ENCODE measurements at regions not wholly inside any gene's neighbourhood (a gene's known extent, or its start where the extent isn't known, plus 50 kb on each side); places are given as distances from the start of the nearest gene placed in this dataset.

DNA sequence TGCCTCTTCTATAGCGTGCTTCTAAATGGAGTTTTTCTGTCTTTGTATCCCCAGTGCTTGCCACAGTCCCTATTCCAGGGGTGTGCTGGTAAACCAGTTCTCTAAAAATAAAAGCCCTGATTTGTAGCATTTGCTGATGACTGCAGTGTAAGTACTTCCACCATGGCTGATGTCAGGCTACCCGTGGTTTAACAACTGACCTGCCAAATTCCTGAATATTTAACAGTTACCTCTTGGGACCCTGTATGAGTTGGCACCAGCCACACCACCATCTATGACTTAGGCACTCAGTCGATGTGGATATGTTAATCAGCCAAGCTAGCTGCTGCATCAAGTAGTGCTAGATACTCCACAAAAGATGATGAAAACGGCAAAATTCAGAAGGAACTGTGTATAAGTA lies 94.0 kb upstream of the MTNR1B start:
- H3K4me3 ChIP-seq (ENCODE audit: low read depth, low read length), result no peak overlapping the region
- H3K27me3 ChIP-seq, result no peaks in the 10 kb centered on the region
- H3K9me3 ChIP-seq, result no peaks in the 10 kb centered on the region
- TF ChIP-seq CTCF (IDR thresholded peaks at IDR 0.05; ENCODE audit: low read depth, low read length), result no peak
- no peaks in the 10 kb centered on the region for H3K4me1 ChIP-seq
- no peak for DNase-seq
- H3K36me3 ChIP-seq, result no peaks in the 10 kb centered on the region

DNA sequence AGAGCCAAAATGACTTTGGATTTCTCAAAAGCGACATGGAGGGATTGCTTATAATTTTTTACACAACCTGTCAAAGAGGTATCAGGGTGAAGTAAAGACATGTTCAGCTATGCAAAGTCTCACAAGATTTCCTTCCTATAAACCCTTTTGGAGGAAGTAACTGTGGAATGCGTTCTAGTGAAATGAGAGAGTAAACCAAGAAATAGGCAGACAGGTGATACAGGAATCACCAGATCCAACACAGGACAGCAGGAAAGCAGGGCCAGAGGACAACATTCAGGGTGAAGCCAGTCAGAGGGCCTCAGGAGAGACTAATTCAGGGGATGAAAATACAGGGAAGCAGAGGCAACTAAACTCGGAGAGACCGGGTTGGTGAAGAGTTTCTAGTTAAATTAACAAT lies 90.4 kb upstream of the MTNR1B start:
- Histone ChIP-seq H3K4me1 (no peaks in the 10 kb centered on the region; the same call in 1 of the 2 replicates), H3K36me3 (no peaks in the 10 kb centered on the region), H3K4me3 (ENCODE audit: low read depth, low read length) (no peak overlapping the region), H3K9me3 (no peaks in the 10 kb centered on the region), H3K27me3 (no peaks in the 10 kb centered on the region)
- DNase-seq, result no peak
- no peak for TF ChIP-seq CTCF (IDR thresholded peaks at IDR 0.05; ENCODE audit: low read depth, low read length)

DNA sequence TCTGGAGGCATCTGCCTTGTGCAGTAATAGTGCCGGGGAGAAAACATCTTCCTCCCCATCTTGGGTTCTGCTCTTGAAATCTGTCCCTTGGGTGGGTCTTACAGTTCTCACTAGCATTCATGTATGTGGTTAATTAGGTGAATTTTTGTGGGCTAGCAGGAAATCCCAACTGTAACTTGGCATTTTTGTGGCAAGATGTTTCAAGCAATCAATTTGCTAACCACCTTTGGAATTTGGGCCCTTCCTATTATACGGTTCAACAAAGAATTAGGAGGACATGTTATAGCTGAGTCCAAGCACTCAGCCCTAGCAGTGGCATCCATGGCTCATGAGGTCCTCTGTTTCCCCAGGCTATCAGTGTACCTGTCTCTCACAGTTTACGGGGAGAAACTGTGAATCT lies 89.1 kb upstream of the MTNR1B start:
- TF ChIP-seq CTCF (IDR thresholded peaks at IDR 0.05; ENCODE audit: low read depth, low read length), result no peak
- Histone ChIP-seq H3K4me3 (ENCODE audit: low read depth, low read length) (no peak overlapping the region), H3K9me3 (no peaks in the 10 kb centered on the region), H3K27me3 (no peaks in the 10 kb centered on the region), H3K4me1 (no peaks in the 10 kb centered on the region; the same call in 1 of the 2 replicates), H3K36me3 (no peaks in the 10 kb centered on the region)
- DNase-seq, result no peak

DNA sequence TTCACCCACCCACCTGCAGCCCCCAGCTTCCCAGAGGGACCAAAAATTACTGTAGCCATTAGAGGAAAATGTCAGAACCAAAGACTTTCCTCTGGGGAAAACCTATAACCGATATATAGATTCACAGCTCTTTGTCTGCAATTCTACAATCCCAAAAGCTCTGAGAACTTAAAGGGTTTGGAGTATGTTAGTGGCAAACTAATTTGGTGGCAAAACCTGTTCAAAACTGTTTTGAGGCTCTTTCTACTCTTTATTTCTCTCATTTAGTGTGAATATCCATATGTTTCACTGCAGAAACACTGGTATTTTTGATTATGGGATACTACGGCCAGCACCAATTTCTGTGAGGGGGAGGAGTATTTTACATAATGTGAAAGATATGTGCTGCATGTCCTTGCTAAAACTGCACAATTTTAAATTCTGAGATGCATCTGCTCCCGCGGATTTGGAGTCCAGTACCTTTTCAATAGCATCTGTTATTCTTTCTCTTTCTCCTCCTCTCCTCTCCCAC lies 87.5 kb upstream of the MTNR1B start:
- Histone ChIP-seq H3K27me3 (no peaks in the 10 kb centered on the region), H3K4me3 (ENCODE audit: low read depth, low read length) (no peak overlapping the region), H3K9me3 (no peaks in the 10 kb centered on the region), H3K36me3 (no peaks in the 10 kb centered on the region), H3K4me1 (no peaks in the 10 kb centered on the region; the same call in 1 of the 2 replicates)
- TF ChIP-seq CTCF (IDR thresholded peaks at IDR 0.05; ENCODE audit: low read depth, low read length), result no peak
- DNase-seq, result no peak

DNA sequence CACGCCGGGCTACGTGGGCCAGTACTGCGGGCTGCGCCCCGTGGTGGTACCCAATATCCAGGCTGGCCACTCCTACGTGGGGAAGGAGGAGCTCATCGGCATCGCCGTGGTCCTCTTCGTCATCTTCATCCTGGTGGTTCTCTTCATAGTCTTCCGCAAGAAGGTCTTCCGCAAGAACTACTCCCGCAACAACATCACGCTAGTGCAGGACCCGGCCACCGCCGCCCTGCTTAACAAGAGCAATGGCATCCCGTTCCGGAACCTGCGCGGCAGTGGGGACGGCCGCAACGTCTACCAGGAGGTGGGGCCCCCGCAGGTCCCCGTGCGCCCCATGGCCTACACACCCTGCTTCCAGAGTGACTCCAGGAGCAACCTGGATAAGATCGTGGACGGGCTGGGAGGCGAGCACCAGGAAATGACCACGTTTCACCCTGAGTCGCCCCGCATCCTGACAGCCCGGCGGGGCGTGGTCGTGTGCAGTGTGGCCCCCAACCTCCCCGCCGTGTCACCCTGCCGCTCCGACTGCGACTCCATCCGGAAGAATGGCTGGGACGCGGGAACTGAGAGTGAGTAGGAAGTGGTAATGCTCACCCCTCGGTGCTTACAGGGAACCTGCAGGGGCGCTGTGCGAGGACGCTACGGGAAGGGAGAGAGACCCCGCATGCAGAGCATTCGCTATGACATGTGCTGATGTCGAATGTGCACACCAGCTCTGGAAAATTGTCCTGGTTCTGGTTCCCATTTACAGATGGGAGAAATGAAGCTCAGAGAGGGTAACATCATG lies 86.4 kb upstream of the MTNR1B start:
- H3K4me1 ChIP-seq, result no peaks in the 10 kb centered on the region; the same call in 1 of the 2 replicates
- no peaks in the 10 kb centered on the region for H3K27me3 ChIP-seq
- no peak for TF ChIP-seq CTCF (IDR thresholded peaks at IDR 0.05; ENCODE audit: low read depth, low read length)
- H3K9me3 ChIP-seq, result no peaks in the 10 kb centered on the region
- H3K36me3 ChIP-seq, result no peaks in the 10 kb centered on the region
- H3K4me3 ChIP-seq (ENCODE audit: low read depth, low read length), result no peak overlapping the region
- no peak for DNase-seq

GRCh38 chr11:92885600-92885999 lies 83.9 kb upstream of the MTNR1B start:
- no peaks in the 10 kb centered on the region for H3K36me3 ChIP-seq
- no peaks in the 10 kb centered on the region for H3K9me3 ChIP-seq
- no peaks in the 10 kb centered on the region; the same call in none of the 2 replicates for H3K4me1 ChIP-seq
- H3K27me3 ChIP-seq, result no peaks in the 10 kb centered on the region
- no peak overlapping the region for H3K4me3 ChIP-seq (ENCODE audit: low read depth, low read length)
- no peak for DNase-seq
- no peak for TF ChIP-seq CTCF (IDR thresholded peaks at IDR 0.05; ENCODE audit: low read depth, low read length)
